Upper lobe of left lung (tissue), 4 donors: ENCODE measurements at regions not wholly inside any gene's neighbourhood (a gene's known extent, or its start where the extent isn't known, plus 50 kb on each side); places are given as distances from the start of the nearest gene placed in this dataset.

Source experiments
- CTCF ChIP-seq, 6 experiments: fragments of 450-650 bp in 4 of 6; fragments of 200-600 bp in 2 of 6; sonication (generic) in 2 of 6; IDR thresholded peaks; one replicate each; pipeline ENCODE4 v1.5.1; 2016 to 2019; ENCODE audit warnings: antibody characterized with exemption in 6 of 6
- EP300 ChIP-seq, 4 donors: sonication (generic); formaldehyde crosslinking; IDR thresholded peaks; one replicate each; pipeline ENCODE4 v1.5.1; 2017; ENCODE audit warnings: antibody characterized with exemption in 4 of 4, control low read depth in 2 of 4
- POLR2A ChIP-seq, 4 donors: fragments of 450-650 bp; IDR thresholded peaks; one replicate each; pipeline ENCODE4 v1.5.1; 2016 to 2017; ENCODE audit warnings: antibody characterized with exemption in 4 of 4, mild to moderate bottlenecking in 2 of 4
- POLR2AphosphoS5 ChIP-seq, 2 donors: sonication (generic); formaldehyde crosslinking; IDR thresholded peaks; one replicate each; pipeline ENCODE4 v1.5.1; 2017; ENCODE audit warnings: antibody characterized with exemption in 2 of 2

- TF ChIP-seq POLR2AphosphoS5 (IDR thresholded peaks at IDR 0.05): no peak
- no peak for TF ChIP-seq CTCF (IDR thresholded peaks at IDR 0.05)
- TF ChIP-seq EP300 (IDR thresholded peaks at IDR 0.05): no peak
- TF ChIP-seq POLR2A (IDR thresholded peaks at IDR 0.05): no peak
Observed at GRCh38 chr15:91784973-91785709, 68.4 kb upstream of the SLCO3A1 start.
